Upper lobe of left lung (tissue), 4 donors: ENCODE measurements at regions not wholly inside any gene's neighbourhood (a gene's known extent, or its start where the extent isn't known, plus 50 kb on each side); places are given as distances from the start of the nearest gene placed in this dataset.
A peak's percentile ranks its signal among the peaks of the same experiment; 100 is the strongest.

Experiments used
- EP300 ChIP-seq, 4 donors: sonication (generic); formaldehyde crosslinking; IDR thresholded peaks; one replicate each; pipeline ENCODE4 v1.5.1; 2017; ENCODE audit warnings: antibody characterized with exemption in 4 of 4, control low read depth in 2 of 4
- POLR2A ChIP-seq, 4 donors: fragments of 450-650 bp; IDR thresholded peaks; one replicate each; pipeline ENCODE4 v1.5.1; 2016 to 2017; ENCODE audit warnings: antibody characterized with exemption in 4 of 4, mild to moderate bottlenecking in 2 of 4
- POLR2AphosphoS5 ChIP-seq, 2 donors: sonication (generic); formaldehyde crosslinking; IDR thresholded peaks; one replicate each; pipeline ENCODE4 v1.5.1; 2017; ENCODE audit warnings: antibody characterized with exemption in 2 of 2
- TF ChIP-seq, protein P1 (sequence below), 6 experiments: fragments of 450-650 bp in 4 of 6; fragments of 200-600 bp in 2 of 6; sonication (generic) in 2 of 6; IDR thresholded peaks; one replicate each; pipeline ENCODE4 v1.5.1; 2016 to 2019; ENCODE audit warnings: antibody characterized with exemption in 6 of 6

DNA sequence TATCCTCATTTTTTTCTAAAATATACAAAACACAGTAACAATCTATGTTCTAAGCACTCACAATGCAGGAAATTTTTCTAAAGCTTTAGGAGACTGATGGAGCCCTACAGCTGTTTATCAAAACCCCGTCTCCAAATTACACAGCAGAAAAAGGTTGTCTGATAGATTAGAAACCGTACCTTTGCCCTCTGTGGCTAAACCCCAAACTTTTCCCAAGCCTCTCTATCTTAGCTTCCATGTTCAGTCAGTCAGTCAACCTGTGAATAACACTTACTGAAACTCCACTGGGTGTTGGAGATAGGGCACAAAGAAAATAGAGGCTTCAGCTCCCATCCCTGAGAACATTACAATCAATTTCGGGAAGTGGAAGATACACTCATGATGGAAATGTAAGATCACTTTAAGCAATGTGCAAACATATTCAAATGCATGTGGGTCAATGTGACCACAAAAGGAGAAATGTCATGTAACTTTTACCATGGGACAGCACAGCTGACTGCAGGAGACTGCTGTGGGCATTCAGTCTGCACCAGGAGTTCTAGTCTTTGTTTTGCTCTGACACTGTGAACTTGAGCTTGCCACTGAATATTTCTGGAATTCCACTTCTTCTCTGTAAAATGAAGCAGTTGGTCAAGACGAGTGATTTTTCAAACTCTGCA is 279.5 kb upstream of the PIK3R1 start:
- TF ChIP-seq POLR2AphosphoS5 (IDR thresholded peaks at IDR 0.05), result peak in 1 of 2 donors; percentile 26
- TF ChIP-seq, protein P1, sequence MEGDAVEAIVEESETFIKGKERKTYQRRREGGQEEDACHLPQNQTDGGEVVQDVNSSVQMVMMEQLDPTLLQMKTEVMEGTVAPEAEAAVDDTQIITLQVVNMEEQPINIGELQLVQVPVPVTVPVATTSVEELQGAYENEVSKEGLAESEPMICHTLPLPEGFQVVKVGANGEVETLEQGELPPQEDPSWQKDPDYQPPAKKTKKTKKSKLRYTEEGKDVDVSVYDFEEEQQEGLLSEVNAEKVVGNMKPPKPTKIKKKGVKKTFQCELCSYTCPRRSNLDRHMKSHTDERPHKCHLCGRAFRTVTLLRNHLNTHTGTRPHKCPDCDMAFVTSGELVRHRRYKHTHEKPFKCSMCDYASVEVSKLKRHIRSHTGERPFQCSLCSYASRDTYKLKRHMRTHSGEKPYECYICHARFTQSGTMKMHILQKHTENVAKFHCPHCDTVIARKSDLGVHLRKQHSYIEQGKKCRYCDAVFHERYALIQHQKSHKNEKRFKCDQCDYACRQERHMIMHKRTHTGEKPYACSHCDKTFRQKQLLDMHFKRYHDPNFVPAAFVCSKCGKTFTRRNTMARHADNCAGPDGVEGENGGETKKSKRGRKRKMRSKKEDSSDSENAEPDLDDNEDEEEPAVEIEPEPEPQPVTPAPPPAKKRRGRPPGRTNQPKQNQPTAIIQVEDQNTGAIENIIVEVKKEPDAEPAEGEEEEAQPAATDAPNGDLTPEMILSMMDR (IDR thresholded peaks at IDR 0.05), result no peak
- peak in 1 of 4 donors; percentile 51 for TF ChIP-seq EP300 (IDR thresholded peaks at IDR 0.05)
- no peak for TF ChIP-seq POLR2A (IDR thresholded peaks at IDR 0.05)
